ENCODE measurements at regions not wholly inside any gene's neighbourhood (a gene's known extent, or its start where the extent isn't known, plus 50 kb on each side); places are given as distances from the start of the nearest gene placed in this dataset.
"Not testable (repeated sequence)": the region's sequence is repeated elsewhere in the genome, so short reads cannot be mapped to it uniquely, and the experiment has no call there.

- not testable (repeated sequence) for TF ChIP-seq CTCF (IDR thresholded peaks at IDR 0.05; ENCODE audit: insufficient read depth, low read length); POLR2AphosphoS5 (IDR thresholded peaks at IDR 0.05; ENCODE audit: low read depth); SPI1 (IDR thresholded peaks at IDR 0.05; ENCODE audit: borderline replicate concordance, low read depth)
Measured at GRCh38 chr4:174175836-174176235, 107.6 kb downstream of the FBXO8 start.

All from HL-60 (cell line).